Erythroblast (primary cell): ENCODE measurements at regions not wholly inside any gene's neighbourhood (a gene's known extent, or its start where the extent isn't known, plus 50 kb on each side); places are given as distances from the start of the nearest gene placed in this dataset.

Experiments
- GATA1 ChIP-seq: IDR thresholded peaks from 2 replicates; pipeline ENCODE4 v1.6.1; 2011; ENCODE audit warnings: low read depth, mild to moderate bottlenecking, control low read depth, low read length, moderate library complexity
- POLR2A ChIP-seq: IDR thresholded peaks from 2 replicates; pipeline ENCODE4 v1.6.1; 2011; ENCODE audit warnings: mild to moderate bottlenecking, low read length

DNA sequence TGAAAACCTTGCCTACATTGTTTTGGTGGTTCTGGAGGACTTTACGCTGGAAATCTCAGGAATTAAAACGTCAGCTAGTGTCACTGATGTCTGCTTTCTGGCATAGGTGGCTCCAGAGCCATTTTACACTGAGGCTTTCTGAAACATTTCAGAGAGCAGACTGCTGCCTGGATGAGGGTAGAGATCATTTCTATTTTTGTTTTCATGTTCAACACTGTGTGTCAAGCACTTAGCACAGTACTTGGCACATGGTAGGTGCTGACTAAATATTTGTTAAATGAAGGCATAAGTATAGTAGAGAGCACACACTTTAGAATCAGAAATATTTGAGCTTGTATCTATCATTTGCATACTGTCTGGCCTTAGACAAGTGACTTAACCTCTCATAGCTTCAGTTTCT, 59.1 kb upstream of the FRY start:
- no peak for TF ChIP-seq POLR2A
- no peak for TF ChIP-seq GATA1
